Peyer's patch (tissue), 4 donors: ENCODE measurements at regions not wholly inside any gene's neighbourhood (a gene's known extent, or its start where the extent isn't known, plus 50 kb on each side); places are given as distances from the start of the nearest gene placed in this dataset.

Experiments used
- POLR2A ChIP-seq, 2 donors: fragments of 450-650 bp; IDR thresholded peaks; one replicate each; pipeline ENCODE4 v1.5.1; 2017; ENCODE audit warnings: antibody characterized with exemption in 2 of 2, mild to moderate bottlenecking in 2 of 2, moderate library complexity in 2 of 2
- TF ChIP-seq, protein P1 (sequence below), 6 experiments: fragments of 450-650 bp in 4 of 6; fragments of 200-600 bp in 2 of 6; sonication (generic) in 1 of 6; IDR thresholded peaks; one replicate each; pipeline ENCODE4 v1.5.1; 2017 to 2019; ENCODE audit warnings: antibody characterized with exemption in 6 of 6, mild to moderate bottlenecking in 3 of 6, moderate library complexity in 1 of 6

DNA sequence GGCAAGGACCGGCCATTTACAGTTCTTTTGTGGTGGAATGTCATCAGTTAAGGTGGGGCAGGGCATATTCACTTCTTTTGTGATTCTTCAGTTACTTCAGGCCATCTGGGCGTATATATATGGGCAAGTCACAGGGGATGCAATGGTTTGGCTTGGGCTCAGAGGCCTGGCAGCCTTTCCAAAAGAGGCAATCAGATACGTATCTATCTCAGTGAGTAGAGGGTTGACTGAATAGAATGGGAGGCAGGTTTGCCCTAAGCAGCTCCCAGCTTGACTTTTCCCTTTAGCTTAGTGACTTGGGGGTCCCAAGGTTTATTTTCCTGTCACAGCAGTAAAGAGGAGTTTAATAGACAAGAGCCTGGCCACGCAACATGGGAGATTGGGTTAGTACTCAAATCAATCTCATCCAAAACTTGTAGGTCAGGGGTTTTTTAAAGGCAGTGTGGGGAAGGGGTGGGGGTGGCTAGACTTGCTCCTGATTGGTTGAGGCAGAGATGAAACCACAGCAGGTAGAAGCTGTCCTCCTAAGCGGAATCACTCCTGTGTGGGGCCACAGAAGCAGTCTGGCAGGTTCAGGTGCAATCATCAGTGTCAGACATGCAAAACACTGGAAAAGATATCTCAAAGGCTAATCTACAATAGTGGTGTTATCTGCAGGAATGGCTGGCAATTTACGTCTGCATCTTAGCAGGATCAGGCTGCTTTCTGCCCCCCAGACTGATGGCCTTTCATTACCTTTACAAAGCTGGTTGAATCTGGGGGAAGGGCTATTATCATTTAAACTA lies 112.9 kb downstream of the TLR5 start:
- TF ChIP-seq, protein P1, sequence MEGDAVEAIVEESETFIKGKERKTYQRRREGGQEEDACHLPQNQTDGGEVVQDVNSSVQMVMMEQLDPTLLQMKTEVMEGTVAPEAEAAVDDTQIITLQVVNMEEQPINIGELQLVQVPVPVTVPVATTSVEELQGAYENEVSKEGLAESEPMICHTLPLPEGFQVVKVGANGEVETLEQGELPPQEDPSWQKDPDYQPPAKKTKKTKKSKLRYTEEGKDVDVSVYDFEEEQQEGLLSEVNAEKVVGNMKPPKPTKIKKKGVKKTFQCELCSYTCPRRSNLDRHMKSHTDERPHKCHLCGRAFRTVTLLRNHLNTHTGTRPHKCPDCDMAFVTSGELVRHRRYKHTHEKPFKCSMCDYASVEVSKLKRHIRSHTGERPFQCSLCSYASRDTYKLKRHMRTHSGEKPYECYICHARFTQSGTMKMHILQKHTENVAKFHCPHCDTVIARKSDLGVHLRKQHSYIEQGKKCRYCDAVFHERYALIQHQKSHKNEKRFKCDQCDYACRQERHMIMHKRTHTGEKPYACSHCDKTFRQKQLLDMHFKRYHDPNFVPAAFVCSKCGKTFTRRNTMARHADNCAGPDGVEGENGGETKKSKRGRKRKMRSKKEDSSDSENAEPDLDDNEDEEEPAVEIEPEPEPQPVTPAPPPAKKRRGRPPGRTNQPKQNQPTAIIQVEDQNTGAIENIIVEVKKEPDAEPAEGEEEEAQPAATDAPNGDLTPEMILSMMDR (IDR thresholded peaks at IDR 0.05), result no peak
- no peak for TF ChIP-seq POLR2A (IDR thresholded peaks at IDR 0.05)
